Keratinocyte (primary cell): ENCODE measurements at regions not wholly inside any gene's neighbourhood (a gene's known extent, or its start where the extent isn't known, plus 50 kb on each side); places are given as distances from the start of the nearest gene placed in this dataset.

Experiments used
- DNase-seq: peaks from one replicate; pipeline ENCODE4 v3.0.0-alpha.2; 2011; ENCODE audit warnings: low read depth, missing footprints, low spot score
- FAIRE-seq: peaks from 2 replicates; lab custom pipeline; 2011; peaks lifted over from hg19 to GRCh38; lab: Jason Lieb, UNC
- H2AFZ ChIP-seq: 2 replicates; pipeline ENCODE4 v1.6.0; 2012; ENCODE audit warnings: low read length, control low read depth, inconsistent platforms; ENCODE audit not compliant: control insufficient read depth
- H3K27ac ChIP-seq: 2 replicates; pipeline ENCODE4 v1.5.1; 2011; ENCODE audit warnings: low read length; ENCODE audit not compliant: control insufficient read depth, insufficient read depth
- H3K27me3 ChIP-seq: 3 replicates; pipeline ENCODE4 v1.6.0; 2011; ENCODE audit warnings: low read length; ENCODE audit not compliant: control insufficient read depth, insufficient read depth; ENCODE audit errors: extremely low read depth
- H3K36me3 ChIP-seq, 2 experiments: 2 replicates in 1 of 2; 3 replicates in 1 of 2; pipeline ENCODE4 v1.5.1; 2011; ENCODE audit warnings: low read length in 2 of 2, mild to moderate bottlenecking in 1 of 2; ENCODE audit not compliant: control insufficient read depth in 2 of 2, insufficient read depth in 2 of 2; ENCODE audit errors: extremely low read depth in 1 of 2
- H3K4me1 ChIP-seq: 3 replicates; pipeline ENCODE4 v1.5.1; 2011; ENCODE audit warnings: low read length; ENCODE audit not compliant: control insufficient read depth, insufficient read depth; ENCODE audit errors: extremely low read depth
- H3K4me2 ChIP-seq: 3 replicates; pipeline ENCODE4 v1.6.0; 2011; ENCODE audit warnings: low read depth, low read length; ENCODE audit not compliant: control insufficient read depth, insufficient read depth; ENCODE audit errors: extremely low read depth
- H3K4me3 ChIP-seq, 3 experiments: fragments of 200-600 bp in 1 of 3; sonication (generic) in 1 of 3; 2 replicates in 2 of 3; 3 replicates in 1 of 3; pipeline ENCODE4 v1.5.1; 2011 to 2016; ENCODE audit warnings: low read length in 3 of 3, mild to moderate bottlenecking in 3 of 3, control low read depth in 2 of 3, inconsistent platforms in 1 of 3, low read depth in 1 of 3, mixed read lengths in 1 of 3, mixed run types in 1 of 3, moderate library complexity in 1 of 3; ENCODE audit not compliant: control insufficient read depth in 2 of 3, insufficient read depth in 2 of 3; ENCODE audit errors: extremely low read depth in 1 of 3
- H3K79me2 ChIP-seq: 2 replicates; pipeline ENCODE4 v1.6.0; 2012; ENCODE audit warnings: low read length; ENCODE audit not compliant: control insufficient read depth, insufficient read depth
- H3K9ac ChIP-seq: 3 replicates; pipeline ENCODE4 v1.6.0; 2011; ENCODE audit warnings: low read length; ENCODE audit not compliant: control insufficient read depth, insufficient read depth; ENCODE audit errors: extremely low read depth
- H3K9me1 ChIP-seq: 3 replicates; pipeline ENCODE4 v1.6.0; 2011; ENCODE audit warnings: low read length; ENCODE audit not compliant: control insufficient read depth, insufficient read depth; ENCODE audit errors: extremely low read depth
- H3K9me3 ChIP-seq: 2 replicates; pipeline ENCODE4 v1.5.1; 2012; ENCODE audit warnings: low read depth, low read length; ENCODE audit not compliant: control insufficient read depth
- H4K20me1 ChIP-seq: 3 replicates; pipeline ENCODE4 v1.6.0; 2011; ENCODE audit warnings: low read length; ENCODE audit not compliant: control insufficient read depth, insufficient read depth; ENCODE audit errors: extremely low read depth
- EZH2 ChIP-seq: IDR thresholded peaks from one replicate; pipeline ENCODE4 v1.6.1; 2012; ENCODE audit warnings: inconsistent platforms, mild to moderate bottlenecking, low read length, moderate library complexity
- dilution Hi-C: fragments of 300-500 bp; cut with MboI; formaldehyde crosslinking; loops from one replicate; pipeline ENCODE4 v1.7.0; 2020; ENCODE audit warnings: low sequenced_read_pairs; ENCODE audit not compliant: extremely low pct_ligation_motif_present
- TF ChIP-seq, protein P1 (sequence below), 3 experiments: IDR thresholded peaks in 1 of 3; conservative IDR thresholded peaks in 1 of 3; optimal IDR thresholded peaks in 1 of 3; 2 replicates in 2 of 3; 3 replicates in 1 of 3; pipeline versions ENCODE3 to v1.5.1; 2011; ENCODE audit warnings: low read length in 3 of 3, mild to moderate bottlenecking in 3 of 3, moderate library complexity in 2 of 3, control low read depth in 1 of 3, inconsistent platforms in 1 of 3; ENCODE audit not compliant: insufficient read depth in 2 of 3; ENCODE audit errors: extremely low read depth in 1 of 3

DNA sequence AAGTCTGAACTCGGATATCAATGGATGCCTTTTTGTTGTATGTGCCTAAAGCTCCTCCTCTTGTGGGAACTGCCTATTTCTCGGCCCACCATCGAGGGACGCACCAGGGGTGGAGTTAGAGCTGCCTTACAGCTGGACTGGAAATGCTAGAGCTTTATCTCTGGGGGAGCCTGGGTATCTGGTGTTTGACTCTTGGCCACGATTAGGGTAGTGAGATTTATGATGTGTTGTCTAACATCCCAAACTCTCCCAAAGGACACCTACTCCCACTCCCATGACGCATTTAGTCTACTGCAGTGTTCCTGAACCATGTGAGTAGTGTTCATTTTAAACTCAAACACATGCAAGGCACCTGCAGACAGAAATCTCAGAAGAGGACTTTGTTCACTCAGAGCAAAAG, 594.8 kb downstream of the METTL4 start:
- H3K9ac ChIP-seq = no peak overlapping the region
- no peaks in the 10 kb centered on the region for H3K36me3 ChIP-seq
- no peaks in the 10 kb centered on the region for H4K20me1 ChIP-seq
- H3K4me3 ChIP-seq = no peak overlapping the region
- DNase-seq (no peak), FAIRE-seq (no peak)
- no peak overlapping the region for H3K4me2 ChIP-seq
- no peaks in the 10 kb centered on the region for H3K9me1 ChIP-seq
- no peaks in the 10 kb centered on the region for H3K27me3 ChIP-seq
- no peaks in the 10 kb centered on the region for H3K4me1 ChIP-seq
- H3K9me3 ChIP-seq = no peaks in the 10 kb centered on the region
- H3K79me2 ChIP-seq = no peaks in the 10 kb centered on the region
- dilution Hi-C loops = no loop called here
- H3K27ac ChIP-seq = no peak overlapping the region
- H2AFZ ChIP-seq = no peak overlapping the region
- TF ChIP-seq, protein P1, sequence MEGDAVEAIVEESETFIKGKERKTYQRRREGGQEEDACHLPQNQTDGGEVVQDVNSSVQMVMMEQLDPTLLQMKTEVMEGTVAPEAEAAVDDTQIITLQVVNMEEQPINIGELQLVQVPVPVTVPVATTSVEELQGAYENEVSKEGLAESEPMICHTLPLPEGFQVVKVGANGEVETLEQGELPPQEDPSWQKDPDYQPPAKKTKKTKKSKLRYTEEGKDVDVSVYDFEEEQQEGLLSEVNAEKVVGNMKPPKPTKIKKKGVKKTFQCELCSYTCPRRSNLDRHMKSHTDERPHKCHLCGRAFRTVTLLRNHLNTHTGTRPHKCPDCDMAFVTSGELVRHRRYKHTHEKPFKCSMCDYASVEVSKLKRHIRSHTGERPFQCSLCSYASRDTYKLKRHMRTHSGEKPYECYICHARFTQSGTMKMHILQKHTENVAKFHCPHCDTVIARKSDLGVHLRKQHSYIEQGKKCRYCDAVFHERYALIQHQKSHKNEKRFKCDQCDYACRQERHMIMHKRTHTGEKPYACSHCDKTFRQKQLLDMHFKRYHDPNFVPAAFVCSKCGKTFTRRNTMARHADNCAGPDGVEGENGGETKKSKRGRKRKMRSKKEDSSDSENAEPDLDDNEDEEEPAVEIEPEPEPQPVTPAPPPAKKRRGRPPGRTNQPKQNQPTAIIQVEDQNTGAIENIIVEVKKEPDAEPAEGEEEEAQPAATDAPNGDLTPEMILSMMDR (optimal IDR thresholded peaks at IDR 0.05 in 1 of 3, IDR thresholded peaks at IDR 0.05 in 1 of 3, conservative IDR thresholded peaks at IDR 0.05 in 1 of 3; ENCODE audit: extremely low read depth in 1 of 3, insufficient read depth in 2 of 3, low read length in 3 of 3) = no peak
- no peak for TF ChIP-seq EZH2

DNA sequence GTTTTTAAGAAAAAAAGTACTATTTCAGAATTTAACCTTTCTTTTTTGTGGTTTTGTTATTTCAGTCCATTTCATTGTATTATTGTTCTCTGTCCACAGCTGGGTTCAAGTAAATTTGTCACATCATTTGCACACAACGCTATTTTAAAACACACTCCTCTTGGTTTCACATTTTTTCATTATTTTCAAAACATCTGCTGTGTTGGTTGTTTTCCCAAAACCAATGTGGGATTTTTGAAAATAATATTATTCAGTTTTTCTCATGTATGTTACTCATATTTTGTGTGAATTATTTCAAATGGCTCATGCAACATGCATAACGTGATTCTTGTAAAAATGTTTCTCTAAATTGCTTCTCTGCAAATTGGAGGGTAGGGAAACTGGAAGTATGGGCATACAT, 589.2 kb downstream of the METTL4 start:
- DNase-seq = no peak
- FAIRE-seq = no peak
- H3K9ac ChIP-seq = no peak overlapping the region
- TF ChIP-seq, protein P1 (optimal IDR thresholded peaks at IDR 0.05 in 1 of 3, IDR thresholded peaks at IDR 0.05 in 1 of 3, conservative IDR thresholded peaks at IDR 0.05 in 1 of 3; ENCODE audit: extremely low read depth in 1 of 3, insufficient read depth in 2 of 3, low read length in 3 of 3) = no peak
- no peak for TF ChIP-seq EZH2
- no peak overlapping the region for H3K4me2 ChIP-seq
- H3K4me1 ChIP-seq = no peaks in the 10 kb centered on the region
- H3K79me2 ChIP-seq = no peaks in the 10 kb centered on the region
- no peak overlapping the region for H3K27ac ChIP-seq
- no peaks in the 10 kb centered on the region for H3K9me3 ChIP-seq
- H3K9me1 ChIP-seq = no peaks in the 10 kb centered on the region
- H3K27me3 ChIP-seq = no peaks in the 10 kb centered on the region
- no peaks in the 10 kb centered on the region for H3K36me3 ChIP-seq
- no peak overlapping the region for H3K4me3 ChIP-seq
- no peaks in the 10 kb centered on the region for H4K20me1 ChIP-seq
- H2AFZ ChIP-seq = no peak overlapping the region
- dilution Hi-C loops = no loop called here
